ENCODE measurements at regions not wholly inside any gene's neighbourhood (a gene's known extent, or its start where the extent isn't known, plus 50 kb on each side); places are given as distances from the start of the nearest gene placed in this dataset.

DNA sequence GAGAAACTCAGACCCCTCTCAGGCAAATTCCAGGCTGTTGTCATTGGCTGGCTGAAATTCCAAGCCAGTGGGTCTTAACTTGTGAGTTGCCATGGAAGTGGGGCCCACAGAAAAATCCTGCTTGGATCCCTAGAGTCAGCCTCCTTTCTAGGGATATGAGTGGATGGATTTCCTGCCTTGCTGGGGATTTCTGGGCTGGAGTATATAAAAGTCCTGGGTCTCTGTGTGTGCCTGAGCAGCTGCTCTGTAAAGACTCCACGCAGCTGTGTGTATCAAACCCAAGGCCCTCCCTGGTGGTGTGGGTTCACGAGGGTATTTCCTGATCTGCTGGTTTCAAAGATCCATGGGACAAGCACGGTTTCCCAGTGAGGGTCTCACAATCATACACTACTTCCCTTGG lies 1077.1 kb downstream of the SLC16A7 start:
- H3K4me1 Mint-ChIP-seq (ENCODE audit: low read depth, unreplicated experiment): no peaks in the 10 kb centered on the region
- H3K27ac Mint-ChIP-seq (ENCODE audit: unreplicated experiment): no peak overlapping the region
- intact Hi-C loops (cut with micrococcal nuclease; ENCODE audit: unreplicated experiment): no loop called here
- no peaks in the 10 kb centered on the region for H3K36me3 Mint-ChIP-seq (ENCODE audit: insufficient read depth, unreplicated experiment)
- no peak overlapping the region for H3K4me3 Mint-ChIP-seq (ENCODE audit: low read depth, unreplicated experiment)
- BruUV-seq (replicated peaks): no TSS peak
- CTCF ChIA-PET: no interaction called here
- peaks cover 14% of the 10 kb centered on the region for H3K9me3 Mint-ChIP-seq (ENCODE audit: low read depth, unreplicated experiment)
- H3K27me3 Mint-ChIP-seq (ENCODE audit: unreplicated experiment): no peaks in the 10 kb centered on the region
- no peak for DNase-seq
- TF ChIP-seq CTCF (IDR thresholded peaks at IDR 0.05; ENCODE audit: unreplicated experiment): no peak

DNA sequence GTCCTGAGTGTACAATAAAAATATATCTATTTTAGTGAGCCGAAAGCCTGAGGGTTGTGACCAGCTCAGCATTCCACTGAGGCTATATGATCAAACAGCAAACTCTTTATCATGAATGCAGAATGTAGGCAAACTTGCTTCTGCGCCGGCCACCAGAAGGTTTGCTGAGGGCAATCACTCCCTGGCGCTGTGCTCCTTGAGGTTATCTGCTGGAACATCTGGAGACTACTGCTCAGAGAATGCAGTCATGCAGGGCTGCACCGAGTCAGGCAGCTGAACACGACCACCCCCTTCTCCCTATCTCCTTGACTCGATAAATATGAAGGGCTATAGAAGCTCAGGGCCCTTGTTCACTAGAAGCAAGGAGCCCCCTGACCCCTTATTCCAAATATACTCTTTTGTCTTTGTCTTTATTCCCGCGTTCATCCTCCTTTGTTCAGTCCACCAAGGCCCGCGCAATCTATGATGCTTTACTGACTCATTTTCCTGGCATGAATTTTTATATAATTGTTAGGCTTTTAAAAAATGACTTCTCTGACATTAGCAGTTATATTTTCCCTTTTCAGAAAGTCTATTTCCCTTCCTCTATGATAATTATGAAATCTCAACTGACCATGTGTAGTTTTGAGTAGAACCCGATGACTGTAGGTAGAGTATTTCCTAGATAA lies 1089.3 kb downstream of the SLC16A7 start:
- no peak for TF ChIP-seq CTCF (IDR thresholded peaks at IDR 0.05; ENCODE audit: unreplicated experiment)
- intact Hi-C loops (cut with micrococcal nuclease; ENCODE audit: unreplicated experiment): no loop called here
- Mint-ChIP-seq H3K4me1 (ENCODE audit: low read depth, unreplicated experiment) (no peaks in the 10 kb centered on the region), H3K27me3 (ENCODE audit: unreplicated experiment) (no peaks in the 10 kb centered on the region), H3K4me3 (ENCODE audit: low read depth, unreplicated experiment) (no peak overlapping the region), H3K27ac (ENCODE audit: unreplicated experiment) (no peak overlapping the region), H3K36me3 (ENCODE audit: insufficient read depth, unreplicated experiment) (no peaks in the 10 kb centered on the region), H3K9me3 (ENCODE audit: low read depth, unreplicated experiment) (peaks cover 8% of the 10 kb centered on the region)
- DNase-seq: no peak
- BruUV-seq (replicated peaks): no TSS peak
- CTCF ChIA-PET: interaction anchor here (0.5 kb wide), 1 partner anchor 197 kb away, joined by 3 read pairs; no protein-coding TSS in a partner anchor

- Mint-ChIP-seq H3K36me3 (ENCODE audit: insufficient read depth, unreplicated experiment) (no peaks in the 10 kb centered on the region), H3K4me3 (ENCODE audit: low read depth, unreplicated experiment) (no peak overlapping the region), H3K4me1 (ENCODE audit: low read depth, unreplicated experiment) (no peaks in the 10 kb centered on the region), H3K9me3 (ENCODE audit: low read depth, unreplicated experiment) (peaks cover 3% of the 10 kb centered on the region), H3K27ac (ENCODE audit: unreplicated experiment) (no peak overlapping the region), H3K27me3 (ENCODE audit: unreplicated experiment) (no peaks in the 10 kb centered on the region)
- CTCF ChIA-PET: no interaction called here
- intact Hi-C loops (cut with micrococcal nuclease; ENCODE audit: unreplicated experiment): no loop called here
- no TSS peak for BruUV-seq (replicated peaks)
- TF ChIP-seq CTCF (IDR thresholded peaks at IDR 0.05; ENCODE audit: unreplicated experiment): no peak
- no peak for DNase-seq
Observed at GRCh38 chr12:60689137-60689536, 1093.3 kb downstream of the SLC16A7 start.

DNA sequence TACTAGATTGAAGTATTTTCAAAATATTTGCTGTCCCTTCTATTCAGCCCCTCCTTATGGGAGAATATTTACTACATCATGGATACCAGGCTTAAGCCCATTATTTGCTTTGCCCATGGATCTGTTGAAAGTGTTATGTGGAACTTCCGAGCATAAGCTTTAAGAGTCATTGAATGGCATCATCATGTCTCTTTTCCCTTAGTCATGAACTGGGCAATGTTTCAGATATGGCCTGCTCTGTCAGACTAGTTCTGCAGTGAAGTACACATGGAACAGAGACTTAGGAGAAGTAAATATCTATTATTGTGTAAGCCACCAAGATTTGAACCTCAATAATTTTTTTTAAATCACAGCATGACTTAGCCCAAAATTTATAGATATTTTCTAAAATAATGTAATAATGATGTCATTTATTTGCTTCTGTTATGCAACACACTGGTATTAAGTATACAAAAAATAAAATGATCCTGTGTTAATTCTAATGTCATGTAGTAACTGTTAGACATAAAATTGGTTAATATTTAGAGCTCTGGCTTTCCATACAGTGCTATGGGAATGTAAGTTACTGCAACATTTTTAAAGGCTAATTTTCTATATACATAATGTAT lies 1097.3 kb downstream of the SLC16A7 start:
- H3K27ac Mint-ChIP-seq (ENCODE audit: unreplicated experiment): no peak overlapping the region
- H3K36me3 Mint-ChIP-seq (ENCODE audit: insufficient read depth, unreplicated experiment): no peaks in the 10 kb centered on the region
- peaks cover 3% of the 10 kb centered on the region for H3K9me3 Mint-ChIP-seq (ENCODE audit: low read depth, unreplicated experiment)
- H3K27me3 Mint-ChIP-seq (ENCODE audit: unreplicated experiment): no peaks in the 10 kb centered on the region
- TF ChIP-seq CTCF (IDR thresholded peaks at IDR 0.05; ENCODE audit: unreplicated experiment): no peak
- intact Hi-C loops (cut with micrococcal nuclease; ENCODE audit: unreplicated experiment): no loop called here
- BruUV-seq (replicated peaks): no TSS peak
- no peak overlapping the region for H3K4me3 Mint-ChIP-seq (ENCODE audit: low read depth, unreplicated experiment)
- CTCF ChIA-PET: no interaction called here
- DNase-seq: no peak
- no peaks in the 10 kb centered on the region for H3K4me1 Mint-ChIP-seq (ENCODE audit: low read depth, unreplicated experiment)

Data from Calu3 (cell line).